ENCODE measurements at regions not wholly inside any gene's neighbourhood (a gene's known extent, or its start where the extent isn't known, plus 50 kb on each side); places are given as distances from the start of the nearest gene placed in this dataset.
A peak's percentile ranks its signal among the peaks of the same experiment; 100 is the strongest.

- TF ChIP-seq, protein P1, sequence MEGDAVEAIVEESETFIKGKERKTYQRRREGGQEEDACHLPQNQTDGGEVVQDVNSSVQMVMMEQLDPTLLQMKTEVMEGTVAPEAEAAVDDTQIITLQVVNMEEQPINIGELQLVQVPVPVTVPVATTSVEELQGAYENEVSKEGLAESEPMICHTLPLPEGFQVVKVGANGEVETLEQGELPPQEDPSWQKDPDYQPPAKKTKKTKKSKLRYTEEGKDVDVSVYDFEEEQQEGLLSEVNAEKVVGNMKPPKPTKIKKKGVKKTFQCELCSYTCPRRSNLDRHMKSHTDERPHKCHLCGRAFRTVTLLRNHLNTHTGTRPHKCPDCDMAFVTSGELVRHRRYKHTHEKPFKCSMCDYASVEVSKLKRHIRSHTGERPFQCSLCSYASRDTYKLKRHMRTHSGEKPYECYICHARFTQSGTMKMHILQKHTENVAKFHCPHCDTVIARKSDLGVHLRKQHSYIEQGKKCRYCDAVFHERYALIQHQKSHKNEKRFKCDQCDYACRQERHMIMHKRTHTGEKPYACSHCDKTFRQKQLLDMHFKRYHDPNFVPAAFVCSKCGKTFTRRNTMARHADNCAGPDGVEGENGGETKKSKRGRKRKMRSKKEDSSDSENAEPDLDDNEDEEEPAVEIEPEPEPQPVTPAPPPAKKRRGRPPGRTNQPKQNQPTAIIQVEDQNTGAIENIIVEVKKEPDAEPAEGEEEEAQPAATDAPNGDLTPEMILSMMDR (conservative IDR thresholded peaks at IDR 0.05; ENCODE audit: low read length) = no peak
- DNase-seq (ENCODE audit: low read depth) = peak; percentile 75
- no peak overlapping the region for H3K4me3 ChIP-seq (ENCODE audit: low read length)
Measured at GRCh38 chr3:139284221-139284620, 59.6 kb upstream of the MRPS22 start.

DNA sequence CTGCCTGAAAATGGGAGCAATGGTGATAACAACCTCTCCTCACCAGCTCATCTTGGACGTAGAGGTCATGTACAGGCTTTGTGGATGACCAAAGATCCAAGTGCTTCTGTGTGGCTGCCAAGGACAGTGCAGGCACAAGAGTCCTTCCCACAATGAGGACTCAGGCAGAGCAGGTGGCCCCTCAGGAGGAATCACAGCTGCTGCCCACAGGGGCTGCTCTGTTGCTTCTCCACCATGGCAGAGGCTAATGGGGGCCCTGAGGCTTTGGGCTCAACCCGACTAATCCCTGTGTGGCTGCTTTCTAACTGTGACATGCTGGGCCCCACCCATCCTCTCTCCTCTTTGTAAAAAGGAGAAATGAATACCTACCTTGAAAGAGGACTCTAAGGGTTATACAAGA, 58.1 kb upstream of the MRPS22 start:
- TF ChIP-seq, protein P1 (conservative IDR thresholded peaks at IDR 0.05; ENCODE audit: low read length) = no peak

DNA sequence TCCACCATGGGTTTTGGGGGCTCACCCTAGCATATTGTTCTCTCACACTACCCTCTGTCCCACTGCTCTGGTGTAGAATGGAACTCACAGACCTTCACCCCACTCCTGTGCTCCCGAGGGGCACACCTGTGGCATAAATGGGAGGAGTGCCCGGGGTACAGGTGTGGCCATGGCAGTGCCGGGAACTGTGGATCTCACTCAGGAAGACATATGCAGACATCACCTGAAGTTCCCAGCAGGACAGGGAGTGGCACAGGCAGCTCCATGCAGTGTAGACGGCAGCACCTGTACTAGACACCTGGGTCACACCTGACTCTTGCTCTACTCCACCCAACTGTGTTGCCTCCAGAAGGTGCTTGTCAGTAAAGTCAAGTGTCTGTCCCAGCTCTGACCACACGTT, 57.6 kb upstream of the MRPS22 start:
- TF ChIP-seq, protein P1 (conservative IDR thresholded peaks at IDR 0.05; ENCODE audit: low read length) = no peak
- no peak overlapping the region for H3K4me3 ChIP-seq (ENCODE audit: low read length)
- no peak for DNase-seq (ENCODE audit: low read depth)

More for the DNA sequence above, 58.1 kb upstream of the MRPS22 start:
- DNase-seq (ENCODE audit: low read depth) = no peak
- H3K4me3 ChIP-seq (ENCODE audit: low read length) = no peak overlapping the region

DNA sequence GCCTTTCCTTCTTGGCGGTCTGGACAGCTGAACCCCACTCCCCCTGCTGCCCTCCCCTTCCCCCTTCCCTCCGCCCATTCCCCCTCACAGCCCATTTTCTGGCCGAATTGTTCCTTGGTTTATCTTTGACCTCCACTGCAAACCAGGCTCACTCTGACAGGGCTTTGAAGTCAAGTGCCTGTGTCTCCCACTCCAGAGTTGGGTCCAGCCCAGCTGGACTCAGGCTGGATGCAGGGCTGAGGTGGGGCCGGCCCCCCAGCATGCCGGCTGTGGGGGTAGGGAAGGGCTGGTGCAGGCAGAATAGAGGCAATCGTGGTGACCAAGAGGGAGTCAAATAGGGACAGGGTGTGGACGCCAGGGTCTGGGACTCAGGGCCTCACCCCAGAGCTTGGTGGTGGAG, 57.0 kb upstream of the MRPS22 start:
- TF ChIP-seq, protein P1 (conservative IDR thresholded peaks at IDR 0.05; ENCODE audit: low read length) = no peak
- H3K4me3 ChIP-seq (ENCODE audit: low read length) = no peak overlapping the region
- DNase-seq (ENCODE audit: low read depth) = no peak

GRCh38 chr3:139287557-139287956, 56.3 kb upstream of the MRPS22 start:
- no peak for DNase-seq (ENCODE audit: low read depth)
- H3K4me3 ChIP-seq (ENCODE audit: low read length) = no peak overlapping the region
- TF ChIP-seq, protein P1 (conservative IDR thresholded peaks at IDR 0.05; ENCODE audit: low read length) = no peak

DNA sequence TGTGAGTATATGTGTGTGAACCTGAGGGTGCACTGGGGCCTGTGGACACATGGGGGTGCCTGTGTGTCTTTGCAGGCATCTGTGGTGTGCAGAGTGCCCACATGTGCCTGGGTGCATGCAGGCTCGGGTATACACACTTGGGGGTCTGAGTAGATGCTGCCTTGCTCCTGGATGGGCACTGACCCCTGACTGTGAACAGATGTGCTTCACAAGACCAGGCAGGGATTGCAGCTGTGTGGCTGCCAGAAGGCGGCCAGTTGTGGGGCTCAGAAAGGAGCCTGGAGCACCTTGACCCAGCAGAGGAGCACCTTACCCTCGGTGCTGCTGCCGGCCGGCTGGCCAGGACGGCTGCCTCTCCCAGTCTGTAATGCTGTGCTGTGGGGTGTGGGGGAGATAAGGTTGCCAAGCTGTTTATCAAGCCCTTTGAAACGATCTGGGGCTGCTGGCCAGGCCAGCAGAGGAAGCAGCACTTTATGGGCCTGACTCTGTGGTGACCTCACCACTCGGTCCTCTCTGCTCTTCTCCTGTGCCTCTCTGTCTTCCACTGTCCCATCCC, 55.5 kb upstream of the MRPS22 start:
- DNase-seq (ENCODE audit: low read depth) = no peak
- TF ChIP-seq, protein P1 (conservative IDR thresholded peaks at IDR 0.05; ENCODE audit: low read length) = peak; percentile 33
- no peak overlapping the region for H3K4me3 ChIP-seq (ENCODE audit: low read length)

DNA sequence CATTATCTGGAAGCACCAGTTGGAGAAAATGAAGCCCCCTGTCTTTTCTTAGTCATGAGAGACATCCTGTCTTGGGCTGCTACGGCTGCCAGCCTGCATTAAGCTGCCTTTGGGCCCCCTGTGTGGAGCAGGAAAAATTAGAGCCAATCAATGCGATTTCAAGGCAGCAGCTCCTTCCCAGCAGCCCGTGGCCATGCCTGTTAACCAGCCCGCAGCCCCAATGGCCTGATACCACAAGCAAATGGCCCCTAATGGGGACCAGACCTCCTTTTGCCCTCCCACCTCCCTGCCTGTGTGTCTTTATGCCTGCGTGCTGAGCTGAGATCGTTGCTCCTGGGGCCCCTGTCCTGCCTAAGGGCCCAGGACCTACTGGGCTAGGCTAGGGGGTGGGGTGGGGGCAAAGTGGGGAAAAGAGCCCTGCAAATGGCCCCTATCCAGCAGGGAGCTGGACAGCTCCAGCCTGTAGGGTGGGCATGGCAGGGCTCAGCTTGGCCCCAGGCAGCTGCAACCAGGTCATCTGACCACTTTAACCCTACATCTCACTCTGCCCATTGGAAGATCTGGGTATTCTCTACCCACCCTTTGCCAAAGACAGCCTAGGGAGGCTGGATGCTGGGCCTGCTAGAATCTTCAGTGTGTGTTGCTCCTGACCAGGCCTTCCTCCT, 53.8 kb upstream of the MRPS22 start:
- TF ChIP-seq, protein P1 (conservative IDR thresholded peaks at IDR 0.05; ENCODE audit: low read length) = no peak
- no peak overlapping the region for H3K4me3 ChIP-seq (ENCODE audit: low read length)
- DNase-seq (ENCODE audit: low read depth) = no peak

Measured in AG10803 (cell line).